Loucy (cell line): ENCODE measurements at regions not wholly inside any gene's neighbourhood (a gene's known extent, or its start where the extent isn't known, plus 50 kb on each side); places are given as distances from the start of the nearest gene placed in this dataset.

ENCODE experiments used
- EZH2phosphoT487 ChIP-seq: fragments of 200-600 bp; IDR thresholded peaks from 2 replicates; pipeline ENCODE4 v1.6.1; 2018; ENCODE audit warnings: antibody characterized with exemption, mild to moderate bottlenecking, moderate library complexity, borderline replicate concordance
- TF ChIP-seq, protein P1 (sequence below): fragments of 200-600 bp; sonication (generic); conservative IDR thresholded peaks from 2 replicates; pipeline ENCODE4 v1.5.1; 2014; ENCODE audit warnings: mild to moderate bottlenecking, antibody characterized with exemption, low read length

DNA sequence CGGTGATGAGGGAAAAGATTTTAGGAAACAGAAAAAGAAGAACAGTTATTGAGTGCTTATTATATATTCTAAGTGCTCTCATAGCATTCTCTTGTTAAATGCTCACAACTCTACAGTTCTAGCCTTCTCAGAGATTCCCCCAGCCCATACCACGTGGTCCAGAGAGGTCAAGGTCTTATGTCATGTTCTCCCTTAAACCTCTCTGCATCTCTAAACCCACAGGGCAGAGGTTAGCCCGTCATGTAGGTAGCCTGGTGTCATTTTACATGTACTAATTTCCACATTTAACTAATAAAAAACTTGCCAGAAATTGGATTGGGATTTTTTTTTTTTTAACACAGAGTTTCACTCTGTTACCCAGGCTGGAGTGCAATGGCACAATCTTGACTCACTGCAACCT is 178.0 kb downstream of the CEMIP2 start:
- TF ChIP-seq EZH2phosphoT487: no peak
- TF ChIP-seq, protein P1, sequence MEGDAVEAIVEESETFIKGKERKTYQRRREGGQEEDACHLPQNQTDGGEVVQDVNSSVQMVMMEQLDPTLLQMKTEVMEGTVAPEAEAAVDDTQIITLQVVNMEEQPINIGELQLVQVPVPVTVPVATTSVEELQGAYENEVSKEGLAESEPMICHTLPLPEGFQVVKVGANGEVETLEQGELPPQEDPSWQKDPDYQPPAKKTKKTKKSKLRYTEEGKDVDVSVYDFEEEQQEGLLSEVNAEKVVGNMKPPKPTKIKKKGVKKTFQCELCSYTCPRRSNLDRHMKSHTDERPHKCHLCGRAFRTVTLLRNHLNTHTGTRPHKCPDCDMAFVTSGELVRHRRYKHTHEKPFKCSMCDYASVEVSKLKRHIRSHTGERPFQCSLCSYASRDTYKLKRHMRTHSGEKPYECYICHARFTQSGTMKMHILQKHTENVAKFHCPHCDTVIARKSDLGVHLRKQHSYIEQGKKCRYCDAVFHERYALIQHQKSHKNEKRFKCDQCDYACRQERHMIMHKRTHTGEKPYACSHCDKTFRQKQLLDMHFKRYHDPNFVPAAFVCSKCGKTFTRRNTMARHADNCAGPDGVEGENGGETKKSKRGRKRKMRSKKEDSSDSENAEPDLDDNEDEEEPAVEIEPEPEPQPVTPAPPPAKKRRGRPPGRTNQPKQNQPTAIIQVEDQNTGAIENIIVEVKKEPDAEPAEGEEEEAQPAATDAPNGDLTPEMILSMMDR: no peak
